ENCODE measurements at regions not wholly inside any gene's neighbourhood (a gene's known extent, or its start where the extent isn't known, plus 50 kb on each side); places are given as distances from the start of the nearest gene placed in this dataset.

GRCh38 chr10:90561666-90562065 is 296.2 kb downstream of the HTR7 start:
- intact Hi-C loops (cut with DNase I; ENCODE audit: low total_unique reads): no loop called here
- Histone ChIP-seq H3K4me1 (no peaks in the 10 kb centered on the region), H3K9me3 (no peaks in the 10 kb centered on the region), H3K4me3 (no peak overlapping the region), H3K27ac (no peak overlapping the region), H3K27me3 (no peaks in the 10 kb centered on the region), H3K36me3 (no peaks in the 10 kb centered on the region)
- TF ChIP-seq POLR2A (IDR thresholded peaks at IDR 0.05): no peak
- TF ChIP-seq CTCF (IDR thresholded peaks at IDR 0.05): no peak
- DNase-seq: no peak

GRCh38 chr10:90571481-90572258 is 286.2 kb downstream of the HTR7 start:
- DNase-seq: no peak
- no peaks in the 10 kb centered on the region for H3K9me3 ChIP-seq
- no peaks in the 10 kb centered on the region for H3K4me1 ChIP-seq
- no peaks in the 10 kb centered on the region for H3K36me3 ChIP-seq
- TF ChIP-seq CTCF (IDR thresholded peaks at IDR 0.05) (no peak), POLR2A (IDR thresholded peaks at IDR 0.05) (no peak)
- intact Hi-C loops (cut with DNase I; ENCODE audit: low total_unique reads): no loop called here
- H3K27ac ChIP-seq: no peak overlapping the region
- H3K27me3 ChIP-seq: no peaks in the 10 kb centered on the region
- H3K4me3 ChIP-seq: no peak overlapping the region

- Histone ChIP-seq H3K36me3 (no peaks in the 10 kb centered on the region), H3K4me3 (no peak overlapping the region), H3K27ac (no peak overlapping the region), H3K27me3 (no peaks in the 10 kb centered on the region), H3K4me1 (no peaks in the 10 kb centered on the region), H3K9me3 (no peaks in the 10 kb centered on the region)
- intact Hi-C loops (cut with DNase I; ENCODE audit: low total_unique reads): no loop called here
- no peak for TF ChIP-seq POLR2A (IDR thresholded peaks at IDR 0.05)
- no peak for TF ChIP-seq CTCF (IDR thresholded peaks at IDR 0.05)
- DNase-seq: no peak
Measured at GRCh38 chr10:90575125-90575524, 282.7 kb downstream of the HTR7 start.

- no peak for DNase-seq
Measured at GRCh38 chr10:90577569-90577968, 280.3 kb downstream of the HTR7 start.

More at GRCh38 chr10:90577569-90577968, 280.3 kb downstream of the HTR7 start:
- H3K4me3 ChIP-seq: no peak overlapping the region
- no peak overlapping the region for H3K27ac ChIP-seq
- intact Hi-C loops (cut with DNase I; ENCODE audit: low total_unique reads): no loop called here
- H3K9me3 ChIP-seq: no peaks in the 10 kb centered on the region
- H3K36me3 ChIP-seq: no peaks in the 10 kb centered on the region
- H3K4me1 ChIP-seq: no peaks in the 10 kb centered on the region
- TF ChIP-seq CTCF (IDR thresholded peaks at IDR 0.05): no peak
- no peak for TF ChIP-seq POLR2A (IDR thresholded peaks at IDR 0.05)
- no peaks in the 10 kb centered on the region for H3K27me3 ChIP-seq
